ENCODE measurements at regions not wholly inside any gene's neighbourhood (a gene's known extent, or its start where the extent isn't known, plus 50 kb on each side); places are given as distances from the start of the nearest gene placed in this dataset.

DNA sequence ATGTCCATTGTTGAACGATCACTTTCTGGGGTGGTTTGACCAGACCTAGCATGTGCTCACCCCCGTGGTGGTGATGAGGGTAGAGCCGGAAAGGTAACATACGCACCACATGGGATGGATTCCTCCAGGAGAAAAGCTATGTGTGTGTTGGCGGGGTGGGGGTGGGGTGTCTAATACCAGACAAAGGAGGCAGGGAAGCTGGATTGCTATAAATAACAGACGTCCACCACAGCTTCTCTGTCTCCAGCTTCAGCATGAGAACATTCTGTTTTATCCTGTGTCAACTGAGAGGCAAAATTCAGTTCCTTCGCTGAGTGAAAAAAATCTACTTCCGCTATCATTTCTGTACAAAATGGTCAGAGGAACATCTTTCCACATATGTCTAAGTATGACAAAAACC lies 151.0 kb downstream of the PCSK1 start:
- DNase-seq: no peak

DNA sequence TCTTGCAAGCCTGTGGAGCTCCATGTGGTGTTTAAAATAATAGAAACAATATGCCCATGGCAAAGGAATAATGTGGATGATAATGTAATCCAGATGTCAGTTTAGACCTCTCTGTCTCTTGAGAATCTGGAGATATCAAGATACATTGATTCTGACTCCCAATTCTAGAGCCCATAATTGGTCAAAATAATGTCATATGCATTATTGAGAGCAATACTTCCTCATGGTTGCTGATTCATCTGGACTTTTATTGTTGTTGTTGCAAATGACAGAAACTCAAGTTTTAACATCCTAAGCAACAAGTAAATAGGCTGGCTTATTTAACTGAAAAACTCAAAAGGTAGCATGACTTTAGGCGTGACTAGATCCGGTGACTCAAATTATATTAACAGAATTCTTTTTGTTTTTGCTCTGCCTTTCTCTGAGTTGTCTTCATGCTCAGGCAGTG lies 152.1 kb downstream of the PCSK1 start:
- DNase-seq: no peak

DNA sequence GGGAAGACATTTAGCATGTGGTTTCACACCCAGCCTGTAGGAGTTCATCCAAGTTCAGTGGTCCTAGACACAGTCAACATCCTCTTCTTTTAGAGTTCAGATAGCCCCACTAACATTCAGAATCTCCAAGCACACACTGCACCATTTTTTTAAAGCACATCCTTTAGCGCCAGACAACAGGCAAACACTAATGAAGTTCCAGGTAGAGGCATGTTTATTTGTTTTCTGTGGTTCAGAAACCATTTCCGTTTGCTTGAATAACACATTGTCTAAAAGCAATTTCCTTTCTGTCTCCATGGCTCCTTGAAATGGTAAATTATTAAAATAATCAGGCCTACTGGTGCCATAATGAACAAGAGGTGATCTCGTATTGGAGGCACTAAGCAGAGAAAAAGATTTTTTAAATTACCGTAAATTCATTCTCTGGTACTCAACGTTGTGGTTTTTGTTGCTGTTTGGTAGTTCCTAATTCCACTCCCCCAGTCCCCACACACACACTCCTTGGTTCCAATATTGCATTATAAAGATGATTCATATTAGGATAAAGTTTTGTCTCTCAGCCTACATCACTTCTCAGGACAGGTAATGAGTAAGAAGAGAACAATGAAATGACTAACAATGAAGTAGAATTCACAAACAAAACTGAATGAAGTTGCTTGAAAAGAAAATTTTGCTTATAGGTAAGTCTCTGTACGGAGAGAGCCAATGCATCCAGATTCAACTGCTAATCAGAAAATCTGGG lies 153.1 kb downstream of the PCSK1 start:
- DNase-seq: no peak

DNA sequence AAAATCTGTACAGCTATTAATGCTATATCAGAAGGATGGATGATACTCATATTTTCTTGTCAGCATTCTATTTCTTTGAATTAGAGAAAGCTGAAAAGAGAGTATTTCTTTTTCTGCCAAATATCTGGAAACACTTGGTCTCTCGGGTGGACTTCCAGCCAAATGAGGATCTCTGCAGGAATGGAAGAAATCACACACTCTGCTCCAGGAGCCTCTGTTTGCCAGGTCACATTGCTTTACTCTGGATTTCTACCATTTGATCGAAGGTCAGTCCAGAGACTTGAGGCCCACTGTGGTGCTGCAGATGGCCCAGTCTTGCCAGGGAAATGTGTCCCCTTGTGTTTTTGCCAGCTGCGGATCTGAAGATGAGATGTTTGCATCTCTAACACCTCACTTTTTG lies 154.1 kb downstream of the PCSK1 start:
- DNase-seq: no peak

DNA sequence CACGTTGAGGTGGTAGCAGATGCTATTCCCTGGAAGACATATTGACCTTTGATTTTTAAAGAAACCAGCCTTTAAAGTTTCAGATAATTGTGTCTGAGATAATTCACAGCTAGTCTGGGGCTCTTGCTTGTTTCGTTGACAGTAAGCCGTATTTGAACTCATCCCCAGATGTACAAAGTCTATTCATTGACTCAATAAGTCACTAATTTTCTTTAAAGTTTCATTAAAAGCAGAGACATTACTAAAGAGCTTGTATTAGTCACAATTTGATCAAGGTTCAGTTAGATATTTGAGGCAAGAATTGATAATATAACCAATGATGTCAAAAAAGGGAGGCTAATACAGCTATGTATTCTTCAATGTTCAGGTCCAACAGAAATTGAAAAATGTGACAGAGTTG lies 158.0 kb downstream of the PCSK1 start:
- DNase-seq: no peak

DNA sequence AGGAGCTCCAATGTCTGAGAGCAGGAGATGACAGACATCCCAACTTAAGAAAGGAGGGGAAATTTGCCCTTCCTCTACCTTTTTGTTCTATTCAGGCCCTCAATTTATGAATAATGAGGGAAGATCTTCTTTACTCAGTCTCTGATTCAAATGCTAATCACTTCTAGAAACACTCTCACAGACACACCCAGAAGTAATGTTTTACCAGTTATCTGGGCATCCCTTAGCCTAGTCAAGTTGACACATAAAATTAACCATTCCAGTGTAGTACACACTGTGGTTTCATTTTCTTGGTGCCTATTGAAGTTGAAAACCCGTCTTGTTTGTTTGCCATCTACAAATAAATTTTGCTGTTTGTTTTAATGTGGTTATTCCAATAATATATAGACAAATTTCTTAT lies 167.6 kb downstream of the PCSK1 start:
- DNase-seq: no peak

DNA sequence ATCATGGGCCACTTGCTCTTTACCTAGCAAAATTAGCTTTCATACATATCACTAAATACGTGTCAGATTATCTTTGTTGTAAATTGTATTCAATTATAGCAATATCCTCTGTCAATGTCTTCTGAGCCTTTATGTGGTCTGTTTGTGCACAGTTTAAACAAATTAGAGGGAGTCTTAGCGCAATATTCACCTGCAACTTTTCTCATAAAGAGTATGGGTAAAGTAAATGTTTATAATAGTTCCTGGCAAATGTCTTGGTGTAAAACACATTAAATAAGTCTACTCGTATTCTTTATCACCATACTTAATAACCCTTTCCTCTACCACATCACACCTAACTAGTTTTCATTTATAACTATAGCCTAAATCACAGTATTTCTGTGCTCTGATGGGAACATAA lies 169.0 kb downstream of the PCSK1 start:
- no peak for DNase-seq

DNA sequence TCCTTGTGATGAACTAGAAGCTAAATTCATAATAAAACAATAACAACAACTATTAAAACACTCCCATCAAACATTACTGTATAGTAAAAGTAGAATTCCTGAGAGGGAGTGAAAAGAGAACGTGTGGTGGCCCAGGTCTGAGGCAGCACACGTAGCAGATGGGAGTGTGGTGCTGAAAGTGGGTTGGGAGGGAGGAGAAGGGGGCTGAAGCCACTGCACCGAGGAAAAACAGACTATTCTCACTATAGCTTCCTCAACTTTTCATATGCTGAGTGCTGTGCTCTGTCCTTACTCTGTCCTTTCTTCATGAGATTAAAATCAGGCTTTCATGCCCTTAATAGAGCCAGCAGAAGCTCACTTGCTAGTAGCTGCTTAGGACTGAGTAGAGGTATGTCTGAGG lies 170.9 kb downstream of the PCSK1 start:
- no peak for DNase-seq

DNA sequence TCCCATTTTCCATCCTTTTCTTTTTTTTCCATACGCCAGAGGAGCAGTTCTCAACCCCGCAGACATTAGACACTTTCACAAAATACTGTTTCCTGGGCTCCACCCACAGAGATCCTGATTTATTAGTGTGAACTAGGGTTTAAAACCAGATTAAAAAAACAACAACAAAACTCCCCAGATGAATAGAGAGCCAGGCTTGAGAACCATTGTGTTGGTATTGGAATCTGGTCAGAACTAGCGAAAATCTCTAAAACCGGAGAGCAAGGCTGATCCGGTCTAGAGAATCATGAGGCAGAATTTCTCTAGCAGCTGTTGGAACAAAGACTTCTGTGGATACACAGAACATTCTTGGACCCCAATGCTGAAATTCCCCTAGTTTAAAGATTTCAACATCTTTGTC lies 173.0 kb downstream of the PCSK1 start:
- DNase-seq: no peak

DNA sequence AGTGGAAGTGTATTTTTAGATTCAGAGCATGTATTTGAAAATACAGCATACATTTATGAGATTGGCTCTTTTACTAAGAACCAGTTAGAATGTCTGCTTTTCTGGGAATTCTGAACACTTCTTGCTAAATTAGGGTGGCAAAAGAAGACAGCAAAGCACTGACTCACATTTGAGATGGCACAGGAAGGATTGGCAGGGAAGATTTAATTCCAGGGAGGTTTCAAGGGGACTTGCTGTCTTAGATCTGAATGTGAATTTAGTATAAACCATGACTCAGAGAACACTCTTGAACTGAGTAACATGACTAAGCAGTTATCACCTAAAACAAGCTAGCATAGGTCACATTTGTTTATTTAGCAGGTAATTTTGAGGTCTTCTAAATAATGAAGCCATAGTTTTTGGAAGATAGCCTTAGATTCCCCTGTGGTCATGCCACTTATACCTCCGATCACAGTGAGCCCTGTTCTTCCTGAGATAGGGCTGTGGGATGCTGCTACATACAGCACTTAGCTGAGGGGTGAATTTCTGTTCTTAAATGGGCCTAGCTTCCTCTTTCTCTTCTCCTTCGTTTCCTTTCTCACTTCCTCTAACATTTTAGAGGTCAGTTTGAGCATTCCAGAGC lies 173.8 kb downstream of the PCSK1 start:
- no peak for DNase-seq

DNA sequence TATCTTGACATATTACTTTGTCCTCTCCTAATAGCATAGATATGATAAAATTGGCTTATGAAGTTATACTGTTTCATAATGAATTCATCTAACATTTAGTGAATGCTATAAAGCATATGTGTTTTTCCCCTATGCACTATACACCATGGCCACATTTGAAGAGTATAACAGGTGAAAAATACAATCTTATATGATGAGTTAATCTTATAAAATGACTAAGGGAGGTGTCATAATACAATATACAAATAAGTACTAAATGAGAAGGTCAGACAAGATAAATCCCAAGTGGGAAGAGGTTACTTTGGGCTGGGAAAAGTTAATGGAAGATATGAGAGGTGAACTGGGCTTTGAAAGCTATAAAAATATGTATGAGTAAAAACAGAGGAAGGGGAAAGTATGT lies 174.4 kb downstream of the PCSK1 start:
- no peak for DNase-seq

DNA sequence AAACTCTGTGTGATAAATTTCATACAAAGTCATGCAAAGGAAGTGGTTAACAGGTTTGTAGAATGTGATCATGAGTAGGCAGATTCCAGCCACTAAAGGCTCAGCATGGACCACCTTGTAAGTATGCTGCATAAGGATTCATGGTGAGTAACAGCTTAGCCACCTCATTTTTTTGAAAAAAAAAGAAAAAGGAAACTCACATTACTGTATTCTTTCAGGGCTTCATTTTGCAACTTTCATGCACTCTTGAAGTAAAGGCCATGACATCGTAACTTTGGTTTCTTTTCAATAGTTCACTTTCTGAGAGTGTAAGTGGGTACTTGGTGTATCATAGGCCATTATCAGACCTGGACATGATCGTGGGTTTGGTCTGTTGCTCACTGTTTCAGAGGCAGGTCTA lies 175.1 kb downstream of the PCSK1 start:
- DNase-seq: no peak

DNA sequence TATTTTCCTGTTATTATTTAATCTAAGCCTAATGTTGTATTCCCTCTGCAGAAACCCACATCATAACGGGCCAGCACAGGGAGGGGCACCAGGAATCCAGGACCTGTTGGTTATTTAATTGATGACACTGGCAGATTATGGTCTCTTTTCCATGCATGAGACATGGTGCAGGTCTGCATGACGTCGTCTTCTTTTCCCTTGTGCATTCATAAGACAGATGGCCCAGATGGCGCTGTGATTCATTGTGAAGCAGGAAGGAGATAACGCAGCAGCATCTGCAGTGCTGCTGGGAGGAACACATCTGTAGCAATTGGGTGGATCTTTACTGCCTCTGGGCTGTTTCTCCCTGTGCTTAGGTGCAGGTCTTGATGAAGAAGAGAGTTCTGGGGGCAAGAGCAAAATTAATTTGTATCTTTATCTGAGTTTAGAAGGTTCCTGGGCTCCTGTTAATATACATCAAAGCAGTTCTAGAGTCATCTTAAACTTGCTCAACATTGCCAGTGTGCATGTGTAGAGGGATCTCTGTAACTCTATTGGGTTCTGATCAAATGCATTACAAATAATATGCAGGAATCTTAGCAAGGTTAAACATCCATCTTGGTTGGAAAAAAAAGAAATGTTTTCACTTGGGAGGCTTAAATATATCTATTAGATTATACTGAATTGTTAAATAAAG lies 176.1 kb downstream of the PCSK1 start:
- peak; percentile 87 for DNase-seq

DNA sequence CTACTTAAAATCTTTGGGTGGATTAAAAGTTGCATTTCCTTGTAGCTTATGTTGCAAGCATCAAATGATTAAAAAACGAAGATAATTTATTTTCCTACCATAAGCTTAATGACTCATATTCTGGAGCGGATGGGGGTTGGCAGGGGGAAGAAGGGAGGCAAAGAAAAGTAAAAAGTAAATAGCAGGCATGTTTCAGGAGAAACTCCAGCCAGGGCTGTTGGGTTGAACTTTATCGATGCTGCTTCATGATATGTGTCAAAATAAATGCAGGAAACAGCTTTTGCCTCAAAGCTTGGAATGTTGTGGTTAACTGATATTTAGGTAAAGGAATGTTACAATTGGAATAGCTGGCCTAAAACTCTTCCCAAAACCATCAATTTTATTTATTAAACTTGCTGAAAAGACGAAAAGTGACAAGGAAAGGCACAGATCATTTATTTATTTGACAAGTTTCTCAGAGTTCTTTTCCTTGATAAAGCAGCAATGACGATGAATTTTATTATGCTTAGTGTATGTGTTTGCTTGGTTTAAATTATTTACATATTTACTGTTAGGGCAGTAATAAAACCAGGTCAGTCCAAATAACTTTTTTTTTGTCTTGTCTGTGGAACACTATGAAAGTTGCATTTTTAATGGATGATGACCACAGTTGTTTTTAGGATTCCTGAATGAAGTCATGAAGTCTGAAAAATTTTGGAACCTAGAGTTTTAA lies 177.9 kb downstream of the PCSK1 start:
- DNase-seq: no peak

DNA sequence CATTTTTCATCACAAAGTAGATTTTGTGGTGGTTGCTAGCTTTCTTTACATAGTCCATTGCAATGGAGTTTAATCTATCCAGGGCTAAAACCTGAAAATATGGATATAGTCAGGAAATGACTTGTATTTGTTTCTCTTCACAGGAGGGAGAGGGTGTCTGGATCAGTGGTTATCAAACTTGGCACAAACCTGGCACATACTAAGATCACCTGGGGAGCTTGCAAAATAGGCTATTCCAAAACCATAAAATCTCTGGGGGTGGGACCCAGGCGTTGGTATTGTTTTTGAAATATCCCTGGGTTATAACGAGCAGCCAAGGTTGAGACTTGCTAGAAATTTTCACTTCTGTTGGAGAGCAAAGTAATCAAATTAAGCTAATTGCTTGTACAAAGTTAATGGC lies 179.9 kb downstream of the PCSK1 start:
- DNase-seq: no peak

DNA sequence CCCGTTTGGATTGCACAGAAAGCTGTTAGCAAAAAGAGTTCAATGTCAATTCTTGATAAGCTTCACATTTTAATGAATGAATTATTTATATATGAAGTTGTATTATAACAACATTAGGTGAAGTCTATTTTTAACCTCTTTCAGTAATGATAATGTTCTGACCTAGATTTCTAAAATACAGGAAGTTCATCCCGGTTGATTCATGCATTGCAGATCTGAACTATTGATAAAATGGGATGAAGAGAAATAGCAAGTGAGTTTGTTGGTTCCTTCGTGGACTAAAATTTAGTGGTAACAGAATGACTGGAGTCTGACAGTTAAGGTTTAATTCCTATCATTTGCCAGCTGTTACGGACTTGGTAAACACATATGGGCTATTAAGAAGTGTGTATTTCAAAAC lies 180.5 kb downstream of the PCSK1 start:
- no peak for DNase-seq

DNA sequence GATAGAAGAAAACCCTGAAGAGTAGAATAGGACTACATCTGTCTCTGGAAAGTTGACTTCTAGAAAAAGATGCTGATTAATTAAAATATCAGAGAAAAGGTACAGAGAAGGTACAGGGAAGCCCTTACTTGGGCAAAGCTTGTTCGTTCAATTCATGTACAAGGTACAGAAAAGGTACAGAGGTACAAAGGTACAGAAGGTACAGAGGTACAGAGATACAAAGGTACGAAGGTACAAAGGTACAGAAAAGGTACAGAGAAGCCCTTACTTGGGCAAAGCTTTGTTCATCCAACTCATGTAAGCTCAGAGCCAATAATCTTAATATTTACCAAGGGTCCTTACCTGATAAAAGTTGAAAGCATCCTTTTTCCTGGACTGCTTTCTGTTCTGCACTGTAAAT lies 182.3 kb downstream of the PCSK1 start:
- no peak for DNase-seq

DNA sequence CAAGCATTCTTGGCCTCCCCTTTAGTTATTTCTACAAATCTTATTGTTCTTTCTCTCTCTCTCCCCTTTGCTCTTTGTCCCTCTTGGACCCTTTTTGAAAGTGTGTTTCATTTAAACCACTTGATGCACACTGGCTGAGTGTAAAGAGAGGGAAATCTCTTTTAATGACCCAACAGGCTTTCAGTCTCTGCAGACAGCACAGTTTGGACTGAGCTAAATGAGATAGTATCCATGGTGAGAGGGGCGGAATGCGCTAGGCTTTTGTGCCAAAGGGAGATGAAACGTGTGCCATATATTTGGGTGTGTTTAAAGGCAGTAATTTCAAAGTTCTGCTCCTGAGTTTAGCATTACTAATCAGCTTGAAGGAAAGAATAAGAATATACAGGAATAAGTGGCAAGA lies 184.9 kb downstream of the PCSK1 start:
- no peak for DNase-seq

DNA sequence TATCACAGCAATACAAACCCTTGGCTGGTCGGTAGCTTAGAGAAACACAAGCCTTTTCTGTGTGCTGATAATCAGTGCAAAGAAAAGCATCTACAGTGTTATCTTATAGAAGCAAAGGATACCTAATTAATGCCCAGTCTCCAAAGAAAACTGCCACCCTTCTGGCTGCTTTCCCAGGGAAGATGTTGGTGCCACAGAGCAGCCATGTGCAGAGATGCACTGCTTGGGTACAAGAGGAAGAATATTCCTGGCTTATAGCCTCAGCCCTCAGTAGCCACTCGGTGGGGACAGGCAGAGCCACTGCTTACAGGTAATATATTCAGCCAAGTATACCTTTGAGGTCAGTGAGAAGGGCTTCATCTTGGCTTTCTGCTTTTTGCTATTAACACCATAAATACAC lies 185.3 kb downstream of the PCSK1 start:
- DNase-seq: no peak

DNA sequence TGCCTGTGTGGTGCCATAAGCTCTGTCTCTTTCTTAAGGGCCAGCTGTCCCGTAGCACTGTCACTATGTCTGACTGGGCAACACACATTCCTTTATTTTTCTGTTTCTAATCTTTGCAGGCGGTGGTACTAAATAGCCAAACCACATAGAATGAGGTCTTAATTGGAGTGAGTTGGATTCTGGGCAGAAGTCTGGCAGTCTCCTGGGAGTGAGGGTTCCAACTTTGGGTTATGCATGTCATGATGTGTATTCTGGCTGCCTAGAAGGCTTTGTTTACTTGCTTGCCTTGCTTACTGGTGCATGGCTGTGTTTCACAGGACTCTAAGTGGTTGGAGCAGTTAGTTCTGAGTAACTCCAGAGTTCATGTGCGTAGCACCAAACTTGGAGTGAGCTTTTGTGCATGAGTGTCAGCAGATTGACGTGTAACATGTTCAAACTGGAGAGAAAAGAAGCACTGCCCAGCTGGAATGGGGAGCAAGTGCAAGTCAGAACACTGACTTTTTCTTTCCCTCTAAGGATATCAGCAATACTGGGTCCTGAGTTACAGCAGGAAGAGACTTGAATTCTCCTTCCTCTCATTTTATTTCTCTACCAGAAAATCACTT lies 185.8 kb downstream of the PCSK1 start:
- no peak for DNase-seq

DNA sequence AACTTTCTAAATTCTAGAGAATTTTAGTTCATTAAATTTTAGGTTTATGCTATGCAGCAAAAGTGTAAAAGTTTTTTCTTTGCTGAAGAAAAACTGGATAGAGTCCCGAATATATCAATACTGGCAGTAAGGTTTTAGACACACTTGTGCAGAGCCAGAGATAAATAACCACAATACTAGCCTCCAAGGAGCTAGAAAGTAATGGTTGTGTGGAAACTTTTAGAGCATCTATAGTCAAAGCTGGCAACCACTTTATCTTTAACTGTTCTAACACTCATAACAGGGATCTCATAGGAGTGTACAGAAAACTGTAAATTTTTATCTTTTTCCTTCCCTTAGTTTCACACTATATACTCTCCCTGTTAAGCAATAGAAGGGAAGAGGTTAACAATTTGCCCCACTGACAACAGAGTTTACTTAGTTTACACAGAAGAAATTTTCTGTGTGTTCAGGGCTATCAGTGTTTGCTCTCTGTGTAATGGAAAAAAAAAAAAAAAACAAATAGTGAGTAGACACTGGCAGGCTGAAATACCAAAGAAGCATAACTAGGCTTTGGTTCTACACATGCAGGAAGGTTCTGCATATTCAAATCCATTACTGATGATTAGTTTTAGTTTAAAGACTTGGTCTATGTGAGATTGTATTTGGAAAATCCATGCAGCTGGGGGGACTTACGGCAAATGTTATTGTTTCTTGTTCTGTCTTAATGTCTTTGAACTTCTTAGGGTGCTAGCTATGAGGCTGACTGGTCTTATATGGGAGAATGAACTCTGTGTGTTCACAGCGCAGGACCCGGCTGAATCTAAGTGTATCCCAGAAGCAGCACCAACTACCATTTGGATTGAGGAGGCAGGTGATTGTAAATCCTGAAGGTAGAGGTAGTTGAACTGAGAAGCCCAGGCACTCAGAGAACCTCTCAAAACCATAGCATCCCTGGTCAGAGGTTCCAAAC lies 187.6 kb downstream of the PCSK1 start:
- no peak for DNase-seq

DNA sequence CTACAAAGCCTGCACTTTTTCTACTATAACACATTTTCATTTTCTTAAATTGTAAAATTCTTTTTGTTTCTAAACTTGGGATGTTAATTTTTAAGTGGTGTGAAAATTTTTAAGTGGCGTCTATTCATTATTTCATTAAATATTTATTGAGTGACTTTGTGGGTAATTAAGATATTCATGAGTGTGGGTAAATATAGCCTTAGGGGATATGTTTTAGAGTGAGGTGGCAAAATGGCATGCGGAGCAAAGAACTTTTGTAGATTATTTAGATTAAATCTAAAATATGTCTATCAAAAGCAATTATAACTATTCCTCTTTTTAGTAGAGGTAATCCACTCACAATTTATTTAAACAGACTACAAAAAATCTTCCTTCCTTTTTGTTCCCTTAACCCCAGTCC lies 188.4 kb downstream of the PCSK1 start:
- DNase-seq: no peak
